ENCODE measurements at regions not wholly inside any gene's neighbourhood (a gene's known extent, or its start where the extent isn't known, plus 50 kb on each side); places are given as distances from the start of the nearest gene placed in this dataset.

DNA sequence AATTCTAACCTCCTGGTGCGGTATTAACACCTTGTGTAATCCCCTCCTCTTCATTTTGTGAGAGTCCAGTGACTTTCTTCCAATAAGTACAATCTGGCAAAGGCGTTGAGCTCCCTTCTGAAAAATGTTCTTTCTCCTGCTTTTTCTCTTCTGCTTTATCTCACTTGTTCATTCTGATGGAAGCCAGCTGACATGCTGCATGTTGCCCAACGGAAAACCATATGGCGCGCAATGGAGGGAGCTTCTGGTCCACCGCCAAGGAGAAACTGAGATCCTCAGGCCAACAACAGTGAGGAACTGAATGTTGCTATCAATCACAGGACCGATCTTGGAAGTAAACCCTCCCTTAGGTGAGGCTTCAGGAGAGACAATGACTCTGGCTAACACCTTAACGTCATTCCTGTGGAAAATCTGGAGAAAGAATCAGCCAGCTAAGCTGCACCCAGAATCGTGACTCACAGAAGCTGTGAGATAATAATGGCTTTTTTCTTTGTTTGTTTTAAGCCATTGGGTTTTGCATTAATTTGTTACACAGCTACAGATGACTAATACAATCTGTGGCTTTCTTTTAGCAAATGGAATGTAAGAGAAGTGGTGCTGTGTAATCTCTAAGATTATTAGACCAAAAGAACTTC is 1323.9 kb upstream of the DDX18 start:
- Histone ChIP-seq H3K9me3 (peaks cover 9% of the 10 kb centered on the region), H3K36me3 (ENCODE audit: low read depth) (no peaks in the 10 kb centered on the region), H3K4me3 (no peak overlapping the region), H3K4me1 (ENCODE audit: low read depth) (no peaks in the 10 kb centered on the region)
- intact Hi-C loops (cut with DNase I, micrococcal nuclease), result no loop called here
- DNase-seq (no peak), ATAC-seq (no peak)
- TF ChIP-seq, protein P1, sequence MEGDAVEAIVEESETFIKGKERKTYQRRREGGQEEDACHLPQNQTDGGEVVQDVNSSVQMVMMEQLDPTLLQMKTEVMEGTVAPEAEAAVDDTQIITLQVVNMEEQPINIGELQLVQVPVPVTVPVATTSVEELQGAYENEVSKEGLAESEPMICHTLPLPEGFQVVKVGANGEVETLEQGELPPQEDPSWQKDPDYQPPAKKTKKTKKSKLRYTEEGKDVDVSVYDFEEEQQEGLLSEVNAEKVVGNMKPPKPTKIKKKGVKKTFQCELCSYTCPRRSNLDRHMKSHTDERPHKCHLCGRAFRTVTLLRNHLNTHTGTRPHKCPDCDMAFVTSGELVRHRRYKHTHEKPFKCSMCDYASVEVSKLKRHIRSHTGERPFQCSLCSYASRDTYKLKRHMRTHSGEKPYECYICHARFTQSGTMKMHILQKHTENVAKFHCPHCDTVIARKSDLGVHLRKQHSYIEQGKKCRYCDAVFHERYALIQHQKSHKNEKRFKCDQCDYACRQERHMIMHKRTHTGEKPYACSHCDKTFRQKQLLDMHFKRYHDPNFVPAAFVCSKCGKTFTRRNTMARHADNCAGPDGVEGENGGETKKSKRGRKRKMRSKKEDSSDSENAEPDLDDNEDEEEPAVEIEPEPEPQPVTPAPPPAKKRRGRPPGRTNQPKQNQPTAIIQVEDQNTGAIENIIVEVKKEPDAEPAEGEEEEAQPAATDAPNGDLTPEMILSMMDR (IDR thresholded peaks at IDR 0.05), result no peak

DNA sequence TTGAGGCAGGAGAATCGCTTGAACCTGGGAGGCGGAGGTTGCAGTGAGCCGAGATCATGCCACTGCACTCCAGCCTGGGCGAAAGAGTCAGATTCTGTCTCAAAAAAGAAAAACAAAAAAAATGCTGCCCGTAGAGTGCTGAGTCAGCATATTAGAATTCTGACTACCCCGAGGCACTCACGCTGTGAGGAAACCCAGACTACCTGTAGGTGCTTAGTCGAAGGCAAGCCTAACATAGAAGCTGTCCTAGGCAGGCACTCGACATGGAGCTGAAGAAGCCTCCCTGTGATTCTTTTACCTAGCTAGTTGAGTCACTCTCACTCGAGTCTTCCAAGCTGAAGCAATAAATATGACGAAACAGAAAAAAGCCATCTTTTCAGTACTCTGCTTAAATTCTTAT is 1323.2 kb upstream of the DDX18 start:
- no peaks in the 10 kb centered on the region for H3K36me3 ChIP-seq (ENCODE audit: low read depth)
- H3K4me3 ChIP-seq, result no peak overlapping the region
- H3K4me1 ChIP-seq (ENCODE audit: low read depth), result no peaks in the 10 kb centered on the region
- H3K9me3 ChIP-seq, result peaks cover 5% of the 10 kb centered on the region
- TF ChIP-seq, protein P1 (IDR thresholded peaks at IDR 0.05), result no peak
- ATAC-seq, result no peak
- intact Hi-C loops (cut with DNase I, micrococcal nuclease), result no loop called here
- DNase-seq, result no peak

DNA sequence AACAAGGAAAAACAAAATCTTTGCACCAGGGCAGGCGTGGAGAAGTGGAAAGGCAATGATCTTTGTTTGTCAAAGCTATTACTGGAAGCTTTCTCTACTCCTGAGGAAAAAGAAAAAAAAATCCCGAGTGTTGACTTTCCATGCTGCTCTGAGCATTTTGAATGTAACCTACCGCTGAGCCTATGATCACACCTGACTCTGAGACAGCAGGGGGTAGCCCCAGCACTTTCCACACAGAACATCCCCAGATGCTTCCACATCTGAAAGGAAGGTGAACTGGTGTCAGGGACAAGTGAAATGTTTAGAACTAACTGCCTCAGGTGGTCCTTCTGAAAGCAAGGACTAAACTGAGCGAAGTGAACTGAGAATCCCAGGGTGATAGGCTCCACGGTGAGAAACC is 1315.1 kb upstream of the DDX18 start:
- TF ChIP-seq, protein P1 (IDR thresholded peaks at IDR 0.05), result no peak
- Histone ChIP-seq H3K36me3 (ENCODE audit: low read depth) (no peaks in the 10 kb centered on the region), H3K9me3 (no peaks in the 10 kb centered on the region), H3K4me1 (ENCODE audit: low read depth) (no peaks in the 10 kb centered on the region), H3K4me3 (no peak overlapping the region)
- ATAC-seq (no peak), DNase-seq (no peak)
- intact Hi-C loops (cut with DNase I, micrococcal nuclease), result no loop called here

DNA sequence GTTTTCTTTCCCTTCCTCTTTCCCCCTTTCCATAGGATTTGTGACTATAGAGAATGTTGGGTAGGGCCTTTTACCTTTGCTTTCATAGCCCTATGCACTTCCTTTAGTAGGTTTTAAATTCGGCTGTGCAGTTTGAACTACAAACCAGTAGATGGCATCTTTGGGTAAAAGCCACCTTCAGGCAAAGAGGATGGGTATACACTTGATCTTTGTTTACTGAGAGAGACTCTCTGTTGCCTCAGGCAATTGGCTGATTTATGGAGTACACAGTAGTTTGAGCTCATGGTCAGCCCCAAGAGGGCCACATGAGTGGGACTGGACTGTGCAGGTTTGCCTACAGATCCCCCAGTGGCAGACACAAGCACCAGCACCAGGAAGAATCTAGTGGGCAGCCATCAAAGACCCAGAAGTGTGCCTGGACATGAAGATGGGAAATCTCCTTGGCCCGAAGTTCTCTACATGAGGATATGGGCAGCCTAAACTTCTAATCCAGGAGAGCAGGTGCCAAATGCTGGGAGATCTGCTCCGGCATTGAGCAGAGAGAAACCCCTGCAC is 1304.3 kb upstream of the DDX18 start:
- TF ChIP-seq, protein P1 (IDR thresholded peaks at IDR 0.05), result no peak
- DNase-seq (peak in 1 of 3 donors; percentile 7), ATAC-seq (peak; percentile 54)
- no peaks in the 10 kb centered on the region for H3K36me3 ChIP-seq (ENCODE audit: low read depth)
- no peaks in the 10 kb centered on the region for H3K4me1 ChIP-seq (ENCODE audit: low read depth)
- H3K4me3 ChIP-seq, result no peak overlapping the region
- no peaks in the 10 kb centered on the region for H3K9me3 ChIP-seq
- intact Hi-C loops (cut with DNase I, micrococcal nuclease), result no loop called here

DNA sequence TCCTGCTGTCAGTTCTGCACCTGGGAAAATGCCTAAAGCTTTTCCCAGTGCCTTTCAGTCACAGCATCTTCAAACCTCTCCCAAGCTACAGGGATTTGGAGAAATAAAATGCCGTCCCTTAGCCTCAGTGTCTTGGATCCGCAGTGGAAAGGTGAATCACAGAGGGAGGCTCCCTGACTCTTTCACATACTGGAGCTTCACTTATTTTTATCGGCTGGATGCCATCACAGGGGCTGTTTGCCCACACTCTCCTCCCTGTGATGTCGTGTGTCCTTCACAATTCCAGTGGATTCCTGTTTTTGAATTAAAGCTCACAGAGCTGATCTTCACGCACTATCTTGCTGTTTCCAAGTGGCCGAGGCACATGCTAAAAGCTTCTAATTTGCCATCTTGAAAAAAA is 1303.1 kb upstream of the DDX18 start:
- no peak for ATAC-seq
- Histone ChIP-seq H3K9me3 (no peaks in the 10 kb centered on the region), H3K36me3 (ENCODE audit: low read depth) (no peaks in the 10 kb centered on the region), H3K4me1 (ENCODE audit: low read depth) (no peaks in the 10 kb centered on the region), H3K4me3 (no peak overlapping the region)
- DNase-seq, result no peak
- TF ChIP-seq, protein P1 (IDR thresholded peaks at IDR 0.05), result no peak
- intact Hi-C loops (cut with DNase I, micrococcal nuclease), result no loop called here

Measured in mucosa of descending colon (tissue), 3 donors.